ES-I3 (cell line): ENCODE measurements at regions not wholly inside any gene's neighbourhood (a gene's known extent, or its start where the extent isn't known, plus 50 kb on each side); places are given as distances from the start of the nearest gene placed in this dataset.
"Not testable (repeated sequence)": the region's sequence is repeated elsewhere in the genome, so short reads cannot be mapped to it uniquely, and the experiment has no call there.

Experiments
- H3K36me3 ChIP-seq: 2 replicates; pipeline ENCODE4 v1.6.1; 2013; ENCODE audit warnings: mild to moderate bottlenecking, low read length, control low read depth, moderate library complexity; ENCODE audit not compliant: insufficient read depth
- H3K4me1 ChIP-seq: 2 replicates; pipeline ENCODE4 v1.6.1; 2013; ENCODE audit warnings: mild to moderate bottlenecking, control low read depth, low read length; ENCODE audit not compliant: insufficient read depth
- H3K9ac ChIP-seq: 2 replicates; pipeline ENCODE4 v1.6.1; 2013; ENCODE audit warnings: low read depth, mild to moderate bottlenecking, low read length, moderate library complexity
- H3K9me3 ChIP-seq: 2 replicates; pipeline ENCODE4 v1.6.1; 2013; ENCODE audit warnings: mild to moderate bottlenecking, low read length, moderate library complexity; ENCODE audit not compliant: control insufficient read depth, insufficient read depth

- no peaks in the 10 kb centered on the region for H3K4me1 ChIP-seq
- H3K36me3 ChIP-seq = no peaks in the 10 kb centered on the region
- no peaks in the 10 kb centered on the region for H3K9me3 ChIP-seq
- H3K9ac ChIP-seq = no peak overlapping the region
Observed at GRCh38 chr13:58500938-58501337, 869.4 kb downstream of the PCDH17 start.

DNA sequence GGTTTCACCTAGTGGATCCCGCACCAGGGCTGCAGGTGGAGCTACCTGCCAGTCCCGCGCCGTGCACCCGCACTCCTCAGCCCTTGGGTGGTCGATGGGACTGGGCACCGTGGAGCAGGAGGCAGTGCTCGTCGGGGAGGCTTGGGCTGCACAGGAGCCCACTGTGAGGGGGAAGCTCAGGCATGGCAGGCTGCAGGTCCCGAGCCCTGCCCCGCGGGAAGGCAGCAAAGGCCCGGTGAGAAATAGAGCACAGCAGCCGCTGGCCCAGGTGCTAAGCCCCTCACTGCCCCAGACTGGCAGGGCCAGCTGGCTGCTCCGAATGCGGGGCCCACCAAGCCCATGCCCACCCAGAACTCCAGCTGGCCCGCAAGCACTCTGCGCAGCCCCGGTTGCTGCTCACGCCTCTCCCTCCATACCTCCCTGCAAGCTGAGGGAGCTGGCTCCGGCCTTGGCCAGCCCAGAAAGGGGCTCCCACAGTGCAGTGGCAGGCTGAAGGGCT is 872.7 kb downstream of the PCDH17 start:
- not testable (repeated sequence) for H3K9ac ChIP-seq

DNA sequence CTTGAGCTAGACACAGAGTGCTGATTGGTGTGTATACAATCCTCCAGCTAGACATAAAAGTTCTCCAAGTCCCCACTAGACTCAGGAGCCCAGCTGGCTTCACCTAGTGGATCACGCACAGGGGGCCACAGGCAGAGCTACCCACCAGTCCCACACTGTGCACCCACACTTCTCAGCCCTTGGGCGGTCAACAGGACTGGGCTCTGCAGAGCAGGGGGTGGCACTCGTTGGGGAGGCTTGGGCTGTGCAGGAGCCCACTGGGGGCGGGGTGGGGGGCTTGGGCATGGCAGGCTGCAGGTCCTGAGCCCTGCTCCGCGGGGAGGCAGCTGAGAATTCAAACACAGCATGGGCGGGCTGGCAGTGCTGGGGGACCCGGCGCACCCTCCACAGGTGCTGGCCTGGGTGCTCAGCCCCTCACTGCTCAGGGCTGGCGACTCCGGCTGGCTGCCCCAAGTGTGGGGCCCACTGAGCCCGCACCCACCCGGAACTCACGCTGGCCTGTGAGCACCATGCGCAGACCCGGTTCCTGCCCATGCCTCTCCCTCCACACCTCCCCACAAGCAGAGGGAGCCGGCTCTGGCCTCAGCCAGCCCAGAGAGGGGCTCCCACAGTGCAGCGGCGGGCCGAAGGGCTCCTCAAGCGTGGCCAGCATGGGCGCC is 873.8 kb downstream of the PCDH17 start:
- H3K4me1 ChIP-seq, H3K9me3 ChIP-seq, H3K36me3 ChIP-seq, H3K9ac ChIP-seq: not testable (repeated sequence)

More for the DNA sequence above, 872.7 kb downstream of the PCDH17 start:
- not testable (repeated sequence) for H3K36me3 ChIP-seq, H3K9me3 ChIP-seq, H3K4me1 ChIP-seq

DNA sequence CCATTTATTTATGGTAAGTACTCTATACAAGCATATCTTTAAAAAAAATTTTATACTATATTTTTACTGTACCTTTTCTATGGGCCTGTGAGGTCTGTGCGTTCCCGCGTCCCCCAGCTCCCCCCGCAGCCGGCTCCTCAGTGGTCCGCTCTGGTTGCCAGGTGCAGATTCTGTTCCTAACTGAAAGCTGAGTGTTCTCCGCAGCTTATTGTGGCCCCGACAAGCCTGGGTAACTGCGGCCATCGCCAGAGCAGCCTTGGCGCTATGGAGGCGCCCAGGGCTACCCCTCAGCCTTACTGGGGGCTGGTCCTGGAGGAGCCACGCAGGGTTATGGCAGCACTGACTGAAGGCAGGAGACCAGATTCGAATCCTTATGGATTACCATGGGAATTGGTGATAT is 896.8 kb downstream of the PCDH17 start:
- H3K4me1 ChIP-seq = no peaks in the 10 kb centered on the region
- H3K9ac ChIP-seq = no peak overlapping the region
- H3K36me3 ChIP-seq = no peaks in the 10 kb centered on the region
- no peaks in the 10 kb centered on the region for H3K9me3 ChIP-seq

- H3K36me3 ChIP-seq = no peaks in the 10 kb centered on the region
- no peaks in the 10 kb centered on the region for H3K4me1 ChIP-seq
- H3K9ac ChIP-seq = no peak overlapping the region
- no peaks in the 10 kb centered on the region for H3K9me3 ChIP-seq
Observed at GRCh38 chr13:58531614-58532013, 900.1 kb downstream of the PCDH17 start.

GRCh38 chr13:58542530-58542929 is 911.0 kb downstream of the PCDH17 start:
- Histone ChIP-seq H3K36me3 (no peaks in the 10 kb centered on the region), H3K9ac (no peak overlapping the region)

GRCh38 chr13:58547419-58547818 is 915.9 kb downstream of the PCDH17 start:
- Histone ChIP-seq H3K36me3 (no peaks in the 10 kb centered on the region), H3K9ac (no peak overlapping the region), H3K4me1 (no peaks in the 10 kb centered on the region), H3K9me3 (no peaks in the 10 kb centered on the region)

More at GRCh38 chr13:58542530-58542929, 911.0 kb downstream of the PCDH17 start:
- H3K9me3 ChIP-seq = no peaks in the 10 kb centered on the region
- no peaks in the 10 kb centered on the region for H3K4me1 ChIP-seq

- no peaks in the 10 kb centered on the region for H3K36me3 ChIP-seq
- no peaks in the 10 kb centered on the region for H3K9me3 ChIP-seq
- no peak overlapping the region for H3K9ac ChIP-seq
- no peaks in the 10 kb centered on the region for H3K4me1 ChIP-seq
Observed at GRCh38 chr13:58566176-58566575, 934.6 kb downstream of the PCDH17 start.

DNA sequence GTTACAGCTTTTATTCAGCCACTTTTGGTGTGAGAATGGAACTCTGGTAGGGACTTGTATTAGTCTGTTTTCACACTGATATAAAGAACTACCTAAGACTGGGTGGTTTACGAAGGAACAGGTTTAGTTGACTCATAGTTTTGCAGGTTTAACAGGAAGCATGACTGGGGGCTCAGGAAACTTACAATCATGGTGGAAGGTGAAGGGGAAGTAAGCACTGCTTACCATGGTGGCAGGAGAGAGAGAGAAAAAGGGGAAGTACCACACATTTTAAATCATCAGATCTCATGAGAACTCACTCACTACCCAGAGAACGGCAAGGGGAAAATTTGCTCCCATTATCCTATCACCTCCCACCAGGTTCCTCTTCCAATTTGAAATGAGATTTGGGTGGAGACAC is 942.2 kb downstream of the PCDH17 start:
- no peak overlapping the region for H3K9ac ChIP-seq
- no peaks in the 10 kb centered on the region; the same call in 1 of the 2 replicates for H3K9me3 ChIP-seq

GRCh38 chr13:58574791-58575190 is 943.2 kb downstream of the PCDH17 start:
- no peak overlapping the region for H3K9ac ChIP-seq
- H3K4me1 ChIP-seq = no peaks in the 10 kb centered on the region
- H3K9me3 ChIP-seq = no peaks in the 10 kb centered on the region; the same call in 1 of the 2 replicates
- H3K36me3 ChIP-seq = no peaks in the 10 kb centered on the region

More for the DNA sequence above, 942.2 kb downstream of the PCDH17 start:
- Histone ChIP-seq H3K4me1 (no peaks in the 10 kb centered on the region), H3K36me3 (no peaks in the 10 kb centered on the region)

GRCh38 chr13:58579468-58579867 is 947.9 kb downstream of the PCDH17 start:
- H3K9me3 ChIP-seq = no peaks in the 10 kb centered on the region; the same call in 1 of the 2 replicates
- no peak overlapping the region for H3K9ac ChIP-seq
- H3K4me1 ChIP-seq = no peaks in the 10 kb centered on the region
- H3K36me3 ChIP-seq = no peaks in the 10 kb centered on the region

DNA sequence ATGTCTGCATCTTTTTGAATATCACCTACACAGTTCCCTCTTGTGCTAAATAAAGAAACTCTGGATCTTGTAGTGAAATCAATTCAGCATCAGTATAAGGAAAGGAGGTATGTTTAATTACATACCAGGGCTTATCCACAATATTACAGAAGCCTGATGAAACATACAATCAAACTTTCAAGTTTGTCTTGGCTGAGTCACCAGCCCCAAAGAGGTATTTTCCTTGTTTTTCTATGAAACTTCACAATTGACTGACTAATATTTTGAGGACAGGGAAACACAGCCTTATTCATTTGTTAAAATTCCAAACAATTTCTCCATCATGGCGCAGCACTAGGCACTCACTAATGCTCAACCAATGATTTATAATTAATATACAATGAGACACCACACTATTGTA is 952.4 kb downstream of the PCDH17 start:
- Histone ChIP-seq H3K9me3 (no peaks in the 10 kb centered on the region), H3K4me1 (no peaks in the 10 kb centered on the region), H3K9ac (no peak overlapping the region), H3K36me3 (no peaks in the 10 kb centered on the region)

GRCh38 chr13:58584610-58585009 is 953.1 kb downstream of the PCDH17 start:
- no peak overlapping the region for H3K9ac ChIP-seq
- H3K9me3 ChIP-seq = no peaks in the 10 kb centered on the region
- no peaks in the 10 kb centered on the region for H3K36me3 ChIP-seq
- no peaks in the 10 kb centered on the region for H3K4me1 ChIP-seq

GRCh38 chr13:58587183-58587582 is 955.6 kb downstream of the PCDH17 start:
- H3K36me3 ChIP-seq = no peaks in the 10 kb centered on the region
- H3K9me3 ChIP-seq = no peaks in the 10 kb centered on the region
- no peak overlapping the region for H3K9ac ChIP-seq
- H3K4me1 ChIP-seq = no peaks in the 10 kb centered on the region

DNA sequence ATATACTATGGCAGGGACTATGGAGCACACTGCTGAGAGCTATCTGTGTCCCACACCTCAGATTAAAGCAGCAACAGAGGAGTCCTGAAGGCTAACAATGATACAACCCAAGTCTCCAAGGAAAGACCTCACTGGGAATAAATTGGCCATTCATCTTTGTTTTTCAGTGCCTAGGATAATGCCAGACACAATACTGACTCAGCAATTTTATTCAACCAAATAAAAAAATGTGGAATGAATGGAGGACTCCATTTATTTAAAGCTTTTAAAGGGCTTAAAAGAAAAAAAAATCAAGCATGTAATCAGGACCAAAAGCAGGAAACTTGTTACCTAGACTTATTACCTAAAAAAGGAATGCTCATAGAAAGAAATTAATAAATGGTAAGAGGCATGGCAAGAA is 960.5 kb downstream of the PCDH17 start:
- Histone ChIP-seq H3K4me1 (no peaks in the 10 kb centered on the region), H3K9ac (no peak overlapping the region), H3K36me3 (no peaks in the 10 kb centered on the region), H3K9me3 (no peaks in the 10 kb centered on the region)
